HUES64 (cell line): ENCODE measurements at regions not wholly inside any gene's neighbourhood (a gene's known extent, or its start where the extent isn't known, plus 50 kb on each side); places are given as distances from the start of the nearest gene placed in this dataset.
"Not testable (repeated sequence)": the region's sequence is repeated elsewhere in the genome, so short reads cannot be mapped to it uniquely, and the experiment has no call there.

Experiments
- H3K27ac ChIP-seq: 2 replicates; pipeline ENCODE4 v1.7.0; 2013; ENCODE audit warnings: low read depth, low read length, inconsistent platforms
- H3K27me3 ChIP-seq: 2 replicates; pipeline ENCODE4 v1.6.1; 2013; ENCODE audit warnings: mild to moderate bottlenecking, low read length; ENCODE audit not compliant: insufficient read depth
- H3K36me3 ChIP-seq: 2 replicates; pipeline ENCODE4 v1.6.1; 2013; ENCODE audit warnings: mild to moderate bottlenecking, low read length; ENCODE audit not compliant: insufficient read depth
- H3K4me1 ChIP-seq: 2 replicates; pipeline ENCODE4 v1.6.1; 2013; ENCODE audit warnings: mild to moderate bottlenecking, low read length, moderate library complexity; ENCODE audit not compliant: insufficient read depth
- H3K4me3 ChIP-seq: 2 replicates; pipeline ENCODE4 v1.5.1; 2013; ENCODE audit warnings: mild to moderate bottlenecking, low read length, moderate library complexity
- H3K9ac ChIP-seq: 2 replicates; pipeline ENCODE4 v1.6.1; 2013; ENCODE audit warnings: mild to moderate bottlenecking, low read depth, low read length
- H3K9me3 ChIP-seq: 2 replicates; pipeline ENCODE4 v1.6.1; 2013; ENCODE audit warnings: low read depth, low read length; ENCODE audit not compliant: insufficient read depth
- WGBS: fragments of 150-250, 120-280 bp; methylation state at CpG from one replicate; pipeline ENCODE4 v1.1.7; 2013; ENCODE audit warnings: missing lambda C conversion rate; 5-methylcytosine and 5-hydroxymethylcytosine counted together

DNA sequence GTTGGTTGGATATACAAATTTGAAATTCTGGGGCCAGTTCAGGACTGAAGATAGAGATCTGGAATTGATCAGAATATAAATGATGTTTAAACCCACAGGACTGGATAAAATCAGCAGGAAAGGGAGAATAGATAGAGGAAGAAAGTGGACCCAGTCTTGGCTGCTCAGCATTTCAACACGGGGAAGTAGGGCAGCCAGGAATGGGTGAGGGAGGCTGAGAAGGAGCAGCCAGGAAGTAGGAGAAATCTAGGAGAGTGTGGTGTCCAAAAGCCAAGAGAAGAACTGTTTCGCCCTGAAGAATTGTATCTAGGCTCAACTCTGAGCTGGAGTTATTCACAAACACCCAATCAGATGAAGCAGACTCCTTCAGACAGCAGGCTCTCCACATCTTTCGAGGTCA is 197.9 kb downstream of the CDCA7 start:
- WGBS: 81% methylated on average over 3 of the region's 3 CpGs
- Histone ChIP-seq H3K36me3 (no peaks in the 10 kb centered on the region), H3K9ac (no peak overlapping the region), H3K27ac (no peak overlapping the region), H3K9me3 (0 out of 2 replicates have a peak, but pooled peaks cover 2% of the 10 kb centered on the region), H3K4me3 (no peak overlapping the region), H3K4me1 (peaks cover 16% of the 10 kb centered on the region), H3K27me3 (no peaks in the 10 kb centered on the region)

- Histone ChIP-seq H3K9me3 (0 out of 2 replicates have a peak, but pooled peaks cover 2% of the 10 kb centered on the region), H3K36me3 (no peaks in the 10 kb centered on the region), H3K27me3 (no peaks in the 10 kb centered on the region), H3K9ac (no peak overlapping the region), H3K4me1 (peaks cover 14% of the 10 kb centered on the region), H3K4me3 (no peak overlapping the region), H3K27ac (no peak overlapping the region)
- WGBS: 88% methylated on average over 6 of the region's 6 CpGs
Observed at GRCh38 chr2:173553593-173553992, 198.9 kb downstream of the CDCA7 start.

GRCh38 chr2:173555833-173556232 is 201.2 kb downstream of the CDCA7 start:
- 0 out of 2 replicates have a peak, but pooled peaks cover 6% of the 10 kb centered on the region for H3K9me3 ChIP-seq
- no peak overlapping the region for H3K4me3 ChIP-seq
- H3K36me3 ChIP-seq: no peaks in the 10 kb centered on the region
- no peak overlapping the region for H3K27ac ChIP-seq
- no peaks in the 10 kb centered on the region for H3K27me3 ChIP-seq
- 63% methylated on average over 1 of the region's 1 CpG for WGBS
- peaks cover 17% of the 10 kb centered on the region for H3K4me1 ChIP-seq
- H3K9ac ChIP-seq: no peak overlapping the region

- Histone ChIP-seq H3K27me3 (no peaks in the 10 kb centered on the region), H3K4me1 (peaks cover 17% of the 10 kb centered on the region)
Observed at GRCh38 chr2:173556816-173557215, 202.1 kb downstream of the CDCA7 start.

DNA sequence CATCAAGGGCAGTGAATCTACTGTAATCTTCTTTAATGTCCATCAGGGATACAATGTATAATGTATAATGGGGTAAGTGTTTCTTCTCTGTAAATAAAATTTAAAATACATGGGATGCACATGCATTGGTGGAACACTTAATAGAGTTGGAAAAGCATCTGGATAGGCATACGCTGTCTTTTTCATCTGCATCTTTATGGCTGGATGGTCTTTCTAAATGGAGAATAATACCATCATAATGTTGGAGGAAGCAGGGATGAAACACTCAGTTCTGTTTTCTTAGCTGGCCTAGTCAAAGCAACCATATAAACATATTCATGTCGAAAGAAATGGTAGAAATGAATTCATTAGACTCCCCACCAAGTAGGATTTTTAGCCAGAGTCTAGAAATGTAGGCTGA is 202.8 kb downstream of the CDCA7 start:
- 100% methylated on average over 2 of the region's 2 CpGs for WGBS
- H3K4me3 ChIP-seq: no peak overlapping the region
- no peaks in the 10 kb centered on the region for H3K27me3 ChIP-seq
- peaks cover 17% of the 10 kb centered on the region for H3K4me1 ChIP-seq
- H3K9ac ChIP-seq: no peak overlapping the region
- no peaks in the 10 kb centered on the region for H3K36me3 ChIP-seq
- H3K27ac ChIP-seq: no peak overlapping the region
- 0 out of 2 replicates have a peak, but pooled peaks cover 4% of the 10 kb centered on the region for H3K9me3 ChIP-seq

More at GRCh38 chr2:173556816-173557215, 202.1 kb downstream of the CDCA7 start:
- H3K36me3 ChIP-seq: no peaks in the 10 kb centered on the region
- H3K27ac ChIP-seq: no peak overlapping the region
- 0 out of 2 replicates have a peak, but pooled peaks cover 4% of the 10 kb centered on the region for H3K9me3 ChIP-seq
- no peak overlapping the region for H3K9ac ChIP-seq
- no peak overlapping the region for H3K4me3 ChIP-seq
- WGBS: 92% methylated on average over 5 of the region's 5 CpGs

- H3K4me1 ChIP-seq: peaks cover 25% of the 10 kb centered on the region
- no peaks in the 10 kb centered on the region for H3K9me3 ChIP-seq
- H3K4me3 ChIP-seq: no peak overlapping the region
- WGBS: 91% methylated on average over 3 of the region's 3 CpGs
- H3K27me3 ChIP-seq: no peaks in the 10 kb centered on the region
- H3K36me3 ChIP-seq: no peaks in the 10 kb centered on the region
- H3K27ac ChIP-seq: no peak overlapping the region
- H3K9ac ChIP-seq: no peak overlapping the region
Observed at GRCh38 chr2:173567493-173567892, 212.8 kb downstream of the CDCA7 start.

GRCh38 chr2:173568054-173568453 is 213.4 kb downstream of the CDCA7 start:
- H3K9ac ChIP-seq: no peak overlapping the region
- H3K4me1 ChIP-seq: peaks cover 25% of the 10 kb centered on the region
- H3K36me3 ChIP-seq: no peaks in the 10 kb centered on the region
- H3K27me3 ChIP-seq: no peaks in the 10 kb centered on the region
- no peak overlapping the region for H3K4me3 ChIP-seq
- H3K27ac ChIP-seq: no peak overlapping the region
- 68% methylated on average over 3 of the region's 3 CpGs for WGBS
- H3K9me3 ChIP-seq: no peaks in the 10 kb centered on the region

- H3K9me3 ChIP-seq: no peaks in the 10 kb centered on the region
- H3K27me3 ChIP-seq: no peaks in the 10 kb centered on the region
- H3K9ac ChIP-seq: peak overlapping the region; percentile 28; the same call in 1 of the 2 replicates
- peak overlapping the region; percentile 40 for H3K4me3 ChIP-seq
- no peaks in the 10 kb centered on the region for H3K36me3 ChIP-seq
- peak overlapping the region; percentile 32; the same call in 1 of the 2 replicates for H3K27ac ChIP-seq
- WGBS: 7% methylated on average over 8 of the region's 10 CpGs
- peaks cover 25% of the 10 kb centered on the region for H3K4me1 ChIP-seq
Observed at GRCh38 chr2:173571021-173571821, 216.5 kb downstream of the CDCA7 start.

GRCh38 chr2:173571887-173572680 is 217.4 kb downstream of the CDCA7 start:
- H3K36me3 ChIP-seq: no peaks in the 10 kb centered on the region
- H3K9ac ChIP-seq: no peak overlapping the region
- H3K9me3 ChIP-seq: no peaks in the 10 kb centered on the region
- no peaks in the 10 kb centered on the region for H3K27me3 ChIP-seq
- peaks cover 25% of the 10 kb centered on the region for H3K4me1 ChIP-seq
- 81% methylated on average over 5 of the region's 5 CpGs for WGBS
- no peak overlapping the region for H3K4me3 ChIP-seq
- no peak overlapping the region; the same call in 1 of the 2 replicates for H3K27ac ChIP-seq

- no peaks in the 10 kb centered on the region for H3K9me3 ChIP-seq
- H3K36me3 ChIP-seq: no peaks in the 10 kb centered on the region
- WGBS: 67% methylated on average over 1 of the region's 1 CpG
- no peaks in the 10 kb centered on the region for H3K27me3 ChIP-seq
- no peak overlapping the region for H3K4me3 ChIP-seq
- H3K9ac ChIP-seq: no peak overlapping the region
- no peak overlapping the region for H3K27ac ChIP-seq
- H3K4me1 ChIP-seq: peaks cover 25% of the 10 kb centered on the region
Observed at GRCh38 chr2:173572848-173573247, 218.2 kb downstream of the CDCA7 start.

GRCh38 chr2:173573782-173574181 is 219.1 kb downstream of the CDCA7 start:
- not testable (repeated sequence) for H3K4me3 ChIP-seq, H3K36me3 ChIP-seq, H3K9me3 ChIP-seq, H3K27me3 ChIP-seq, H3K27ac ChIP-seq, H3K9ac ChIP-seq
- H3K4me1 ChIP-seq: peaks cover 25% of the 10 kb centered on the region
- 96% methylated on average over 3 of the region's 3 CpGs for WGBS
